ENCODE measurements at regions not wholly inside any gene's neighbourhood (a gene's known extent, or its start where the extent isn't known, plus 50 kb on each side); places are given as distances from the start of the nearest gene placed in this dataset.

- no peak for DNase-seq
These were observed 363.5 kb upstream of the KLHL29 start for GRCh38 chr2:23021311-23022120.

- DNase-seq = no peak
These were observed 361.3 kb upstream of the KLHL29 start for GRCh38 chr2:23023722-23024121.

- no peak for DNase-seq
These were observed 358.3 kb upstream of the KLHL29 start for GRCh38 chr2:23026671-23027070.

- no peak for DNase-seq
These were observed 357.6 kb upstream of the KLHL29 start for GRCh38 chr2:23027396-23027795.

- DNase-seq = peak; percentile 68
These were observed 356.9 kb upstream of the KLHL29 start for GRCh38 chr2:23028106-23028505.

GRCh38 chr2:23029111-23029510, 355.9 kb upstream of the KLHL29 start:
- DNase-seq = peak; percentile 71

GRCh38 chr2:23029951-23030350, 355.0 kb upstream of the KLHL29 start:
- no peak for DNase-seq

GRCh38 chr2:23034996-23035395, 350.0 kb upstream of the KLHL29 start:
- DNase-seq = no peak

GRCh38 chr2:23036629-23037028, 348.4 kb upstream of the KLHL29 start:
- no peak for DNase-seq

- no peak for DNase-seq
These were observed 347.4 kb upstream of the KLHL29 start for GRCh38 chr2:23037596-23037995.

- DNase-seq = no peak
These were observed 343.5 kb upstream of the KLHL29 start for GRCh38 chr2:23041443-23041842.

- DNase-seq = no peak
These were observed 342.6 kb upstream of the KLHL29 start for GRCh38 chr2:23042216-23042906.

- DNase-seq = no peak
These were observed 334.6 kb upstream of the KLHL29 start for GRCh38 chr2:23050388-23050787.

GRCh38 chr2:23053601-23054000, 331.4 kb upstream of the KLHL29 start:
- no peak for DNase-seq

GRCh38 chr2:23055251-23055650, 329.7 kb upstream of the KLHL29 start:
- DNase-seq = no peak

GRCh38 chr2:23056846-23057245, 328.1 kb upstream of the KLHL29 start:
- DNase-seq = peak; percentile 3

GRCh38 chr2:23058435-23058834, 326.5 kb upstream of the KLHL29 start:
- DNase-seq = no peak

- DNase-seq = peak; percentile 8
These were observed 319.8 kb upstream of the KLHL29 start for GRCh38 chr2:23065210-23065609.

- peak; percentile 31 for DNase-seq
These were observed 319.0 kb upstream of the KLHL29 start for GRCh38 chr2:23065936-23066335.

GRCh38 chr2:23066686-23067085, 318.3 kb upstream of the KLHL29 start:
- no peak for DNase-seq

GRCh38 chr2:23069156-23069555, 315.8 kb upstream of the KLHL29 start:
- peak; percentile 16 for DNase-seq

- no peak for DNase-seq
These were observed 315.1 kb upstream of the KLHL29 start for GRCh38 chr2:23069923-23070322.

GRCh38 chr2:23073056-23073455, 311.9 kb upstream of the KLHL29 start:
- DNase-seq = no peak

- peak; percentile 11 for DNase-seq
These were observed 311.3 kb upstream of the KLHL29 start for GRCh38 chr2:23073671-23074070.
